Testis (tissue), 2 donors: ENCODE measurements at regions not wholly inside any gene's neighbourhood (a gene's known extent, or its start where the extent isn't known, plus 50 kb on each side); places are given as distances from the start of the nearest gene placed in this dataset.

ENCODE experiments used
- POLR2A ChIP-seq: fragments of 450-650 bp; IDR thresholded peaks from one replicate; pipeline ENCODE4 v1.6.1; 2017; ENCODE audit warnings: antibody characterized with exemption, mild to moderate bottlenecking, moderate library complexity
- TF ChIP-seq, protein P1 (sequence below), 3 experiments: fragments of 450-650 bp in 2 of 3; fragments of 200-600 bp in 1 of 3; sonication (generic) in 1 of 3; IDR thresholded peaks; one replicate each; pipeline ENCODE4 v1.5.1; 2016 to 2019; ENCODE audit warnings: antibody characterized with exemption in 3 of 3, mild to moderate bottlenecking in 2 of 3, moderate library complexity in 1 of 3

DNA sequence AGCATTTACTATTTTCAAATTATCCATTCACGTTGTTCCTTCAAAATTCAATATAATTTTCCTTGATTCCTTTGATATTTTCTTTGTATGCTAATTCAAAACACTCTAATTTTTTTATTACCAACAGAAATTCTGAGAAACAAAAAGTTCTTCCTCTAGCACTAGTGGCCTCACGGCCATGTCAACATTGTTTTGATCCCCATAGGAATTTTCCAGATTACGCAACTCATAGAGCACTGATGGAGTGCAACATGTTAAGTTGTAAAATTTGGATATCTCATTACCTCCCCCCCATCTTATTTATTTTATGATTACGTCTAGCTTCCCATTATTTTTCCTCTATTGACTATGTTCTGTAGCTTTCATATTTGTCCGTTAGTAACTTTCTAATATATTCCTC, 745.3 kb downstream of the TUSC7 start:
- TF ChIP-seq, protein P1, sequence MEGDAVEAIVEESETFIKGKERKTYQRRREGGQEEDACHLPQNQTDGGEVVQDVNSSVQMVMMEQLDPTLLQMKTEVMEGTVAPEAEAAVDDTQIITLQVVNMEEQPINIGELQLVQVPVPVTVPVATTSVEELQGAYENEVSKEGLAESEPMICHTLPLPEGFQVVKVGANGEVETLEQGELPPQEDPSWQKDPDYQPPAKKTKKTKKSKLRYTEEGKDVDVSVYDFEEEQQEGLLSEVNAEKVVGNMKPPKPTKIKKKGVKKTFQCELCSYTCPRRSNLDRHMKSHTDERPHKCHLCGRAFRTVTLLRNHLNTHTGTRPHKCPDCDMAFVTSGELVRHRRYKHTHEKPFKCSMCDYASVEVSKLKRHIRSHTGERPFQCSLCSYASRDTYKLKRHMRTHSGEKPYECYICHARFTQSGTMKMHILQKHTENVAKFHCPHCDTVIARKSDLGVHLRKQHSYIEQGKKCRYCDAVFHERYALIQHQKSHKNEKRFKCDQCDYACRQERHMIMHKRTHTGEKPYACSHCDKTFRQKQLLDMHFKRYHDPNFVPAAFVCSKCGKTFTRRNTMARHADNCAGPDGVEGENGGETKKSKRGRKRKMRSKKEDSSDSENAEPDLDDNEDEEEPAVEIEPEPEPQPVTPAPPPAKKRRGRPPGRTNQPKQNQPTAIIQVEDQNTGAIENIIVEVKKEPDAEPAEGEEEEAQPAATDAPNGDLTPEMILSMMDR (IDR thresholded peaks at IDR 0.05): no peak
- no peak for TF ChIP-seq POLR2A
